Calu3 (cell line): ENCODE measurements at regions not wholly inside any gene's neighbourhood (a gene's known extent, or its start where the extent isn't known, plus 50 kb on each side); places are given as distances from the start of the nearest gene placed in this dataset.

Source experiments
- BruUV-seq: library from RNA; stranded (reverse); fragments of 400-500 nt; replicated peaks from 2 replicates; lab custom pipeline; 2021; lab: Mats Ljungman, UMichigan
- CTCF ChIA-PET: fragments of 300-600 bp; sonication (Branson Sonifier 250); formaldehyde crosslinking; loops from one replicate; lab custom pipeline; 2022; ENCODE audit warnings: antibody characterized with exemption; lab: Charles Lee
- DNase-seq: peaks from one replicate; pipeline ENCODE4 v3.0.0; 2022
- H3K27ac Mint-ChIP-seq: one replicate; pipeline ENCODE4 v1.8.0; 2022; ENCODE audit warnings: mixed read lengths; ENCODE audit not compliant: unreplicated experiment
- H3K27me3 Mint-ChIP-seq: one replicate; pipeline ENCODE4 v1.8.0; 2022; ENCODE audit warnings: mixed read lengths; ENCODE audit not compliant: unreplicated experiment
- H3K36me3 Mint-ChIP-seq: one replicate; pipeline ENCODE4 v1.8.0; 2022; ENCODE audit warnings: mild to moderate bottlenecking, moderate library complexity, mixed read lengths; ENCODE audit not compliant: insufficient read depth, unreplicated experiment
- H3K4me1 Mint-ChIP-seq: one replicate; pipeline ENCODE4 v1.8.0; 2022; ENCODE audit warnings: mild to moderate bottlenecking, low read depth, mixed read lengths; ENCODE audit not compliant: unreplicated experiment
- H3K4me3 Mint-ChIP-seq: one replicate; pipeline ENCODE4 v1.8.0; 2022; ENCODE audit warnings: mild to moderate bottlenecking, low read depth, moderate library complexity, mixed read lengths; ENCODE audit not compliant: unreplicated experiment
- H3K9me3 Mint-ChIP-seq: one replicate; pipeline ENCODE4 v1.8.0; 2022; ENCODE audit warnings: low read depth, mixed read lengths; ENCODE audit not compliant: unreplicated experiment
- intact Hi-C: fragments of 100-400 bp; cut with micrococcal nuclease; formaldehyde crosslinking; loops from one replicate; pipeline ENCODE4 v1.10.0; 2022; ENCODE audit not compliant: unreplicated experiment
- TF ChIP-seq, protein P1 (sequence below): fragments of 200-600 bp; IDR thresholded peaks from one replicate; pipeline ENCODE4 v1.8.0; 2022; ENCODE audit warnings: antibody characterized with exemption; ENCODE audit not compliant: unreplicated experiment

DNA sequence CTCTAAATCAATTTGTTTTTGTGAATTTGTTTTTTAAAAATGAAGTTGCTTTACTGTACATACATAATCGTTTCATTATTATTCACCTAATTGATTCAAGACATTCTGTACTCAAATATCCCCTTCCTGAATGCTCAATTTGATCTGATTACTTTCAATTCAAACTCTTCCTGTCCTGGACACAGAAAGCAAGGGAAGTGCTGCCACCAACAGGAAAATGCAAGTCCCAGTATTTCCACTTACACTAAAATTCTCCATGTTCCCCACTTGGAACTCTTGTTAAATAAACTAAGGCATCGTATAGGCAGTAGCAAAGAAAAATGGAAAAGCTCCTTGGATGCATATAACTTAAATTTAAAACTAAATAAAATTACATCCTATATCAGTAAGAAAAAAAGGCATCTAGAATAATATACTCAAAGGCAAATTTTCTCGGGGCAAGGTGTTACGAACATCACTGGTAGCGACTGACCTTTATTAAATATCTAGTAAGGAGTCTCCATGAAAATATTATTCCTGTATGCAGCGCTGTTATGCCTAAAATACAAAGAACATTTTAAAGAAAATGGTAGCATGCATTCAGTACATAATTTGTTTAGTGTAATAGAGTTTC lies 72.0 kb upstream of the DBX2 start:
- TF ChIP-seq, protein P1, sequence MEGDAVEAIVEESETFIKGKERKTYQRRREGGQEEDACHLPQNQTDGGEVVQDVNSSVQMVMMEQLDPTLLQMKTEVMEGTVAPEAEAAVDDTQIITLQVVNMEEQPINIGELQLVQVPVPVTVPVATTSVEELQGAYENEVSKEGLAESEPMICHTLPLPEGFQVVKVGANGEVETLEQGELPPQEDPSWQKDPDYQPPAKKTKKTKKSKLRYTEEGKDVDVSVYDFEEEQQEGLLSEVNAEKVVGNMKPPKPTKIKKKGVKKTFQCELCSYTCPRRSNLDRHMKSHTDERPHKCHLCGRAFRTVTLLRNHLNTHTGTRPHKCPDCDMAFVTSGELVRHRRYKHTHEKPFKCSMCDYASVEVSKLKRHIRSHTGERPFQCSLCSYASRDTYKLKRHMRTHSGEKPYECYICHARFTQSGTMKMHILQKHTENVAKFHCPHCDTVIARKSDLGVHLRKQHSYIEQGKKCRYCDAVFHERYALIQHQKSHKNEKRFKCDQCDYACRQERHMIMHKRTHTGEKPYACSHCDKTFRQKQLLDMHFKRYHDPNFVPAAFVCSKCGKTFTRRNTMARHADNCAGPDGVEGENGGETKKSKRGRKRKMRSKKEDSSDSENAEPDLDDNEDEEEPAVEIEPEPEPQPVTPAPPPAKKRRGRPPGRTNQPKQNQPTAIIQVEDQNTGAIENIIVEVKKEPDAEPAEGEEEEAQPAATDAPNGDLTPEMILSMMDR: no peak
- Mint-ChIP-seq H3K27ac (no peak overlapping the region), H3K36me3 (no peaks in the 10 kb centered on the region), H3K4me1 (no peaks in the 10 kb centered on the region), H3K9me3 (no peaks in the 10 kb centered on the region), H3K4me3 (no peak overlapping the region), H3K27me3 (no peaks in the 10 kb centered on the region)
- no TSS peak for BruUV-seq
- DNase-seq: peak; percentile 4
- CTCF ChIA-PET: interaction anchor here (0.8 to 1.0 kb wide), 2 partner anchors 150 to 174 kb away, joined by 4 to 10 read pairs; no protein-coding TSS in a partner anchor
- intact Hi-C loops: loop anchor here (1.0 kb wide), 1 partner anchor 150 kb away; no protein-coding TSS in a partner anchor

DNA sequence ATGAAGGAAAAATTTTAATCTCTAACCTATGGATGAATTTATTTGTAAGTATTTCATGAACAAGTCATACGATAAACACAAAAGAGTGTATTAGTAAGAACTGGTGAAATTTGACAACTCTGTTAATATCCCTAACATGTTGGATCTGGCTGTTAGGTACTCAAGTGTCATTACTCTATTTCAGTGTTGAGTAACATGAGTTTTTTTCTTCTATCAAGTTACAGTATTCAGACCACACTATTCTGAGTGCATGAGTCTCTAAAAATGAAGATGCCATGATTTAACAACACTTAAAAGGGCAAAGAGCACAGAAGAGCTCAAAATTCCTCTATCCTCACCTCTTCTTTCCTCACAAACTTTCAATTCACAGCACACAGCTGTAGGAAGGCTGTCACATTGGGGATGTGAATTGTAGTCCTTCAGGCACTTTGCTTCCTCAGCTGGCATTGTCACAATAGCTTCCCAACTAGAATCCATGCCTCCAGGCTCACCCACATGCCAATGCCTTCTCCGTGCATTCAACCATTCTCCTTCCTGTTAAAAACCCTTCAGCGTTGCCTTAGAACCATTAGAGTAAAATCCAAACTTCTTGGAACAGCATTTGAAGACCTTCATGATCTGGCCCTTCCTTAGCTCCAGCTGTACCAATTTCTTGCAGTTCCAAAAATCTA lies 73.7 kb upstream of the DBX2 start:
- H3K27ac Mint-ChIP-seq: no peak overlapping the region
- DNase-seq: no peak
- H3K4me1 Mint-ChIP-seq: no peaks in the 10 kb centered on the region
- no peak overlapping the region for H3K4me3 Mint-ChIP-seq
- no peaks in the 10 kb centered on the region for H3K27me3 Mint-ChIP-seq
- intact Hi-C loops: no loop called here
- no peaks in the 10 kb centered on the region for H3K36me3 Mint-ChIP-seq
- no peaks in the 10 kb centered on the region for H3K9me3 Mint-ChIP-seq
- no TSS peak for BruUV-seq
- TF ChIP-seq, protein P1: no peak
- CTCF ChIA-PET: no interaction called here

DNA sequence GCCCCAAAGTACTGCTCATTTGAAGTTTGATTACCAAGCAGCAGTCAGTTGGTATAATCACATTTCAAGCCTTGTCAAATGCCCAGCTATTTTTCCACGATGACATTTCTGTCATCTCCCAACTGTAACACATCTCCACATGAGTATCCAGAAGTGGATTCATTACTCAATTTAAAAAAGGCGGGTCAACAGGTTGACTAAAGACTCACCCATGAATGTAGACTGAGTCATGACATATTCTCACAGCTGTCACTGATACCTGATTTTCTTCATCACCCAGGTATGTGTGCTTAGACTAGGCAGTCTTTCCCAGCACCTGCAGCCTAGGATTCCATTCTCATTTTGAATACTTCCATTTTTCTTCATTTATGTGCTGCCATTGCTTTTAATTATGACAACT lies 75.1 kb upstream of the DBX2 start:
- H3K27me3 Mint-ChIP-seq: no peaks in the 10 kb centered on the region
- H3K4me3 Mint-ChIP-seq: no peak overlapping the region
- no peaks in the 10 kb centered on the region for H3K36me3 Mint-ChIP-seq
- BruUV-seq: no TSS peak
- CTCF ChIA-PET: interaction anchor here (0.6 kb wide), 1 partner anchor 20 kb away, joined by 4 read pairs; no protein-coding TSS in a partner anchor
- no peak for DNase-seq
- TF ChIP-seq, protein P1: no peak
- H3K9me3 Mint-ChIP-seq: no peaks in the 10 kb centered on the region
- peaks cover 3% of the 10 kb centered on the region for H3K4me1 Mint-ChIP-seq
- intact Hi-C loops: no loop called here
- H3K27ac Mint-ChIP-seq: no peak overlapping the region

DNA sequence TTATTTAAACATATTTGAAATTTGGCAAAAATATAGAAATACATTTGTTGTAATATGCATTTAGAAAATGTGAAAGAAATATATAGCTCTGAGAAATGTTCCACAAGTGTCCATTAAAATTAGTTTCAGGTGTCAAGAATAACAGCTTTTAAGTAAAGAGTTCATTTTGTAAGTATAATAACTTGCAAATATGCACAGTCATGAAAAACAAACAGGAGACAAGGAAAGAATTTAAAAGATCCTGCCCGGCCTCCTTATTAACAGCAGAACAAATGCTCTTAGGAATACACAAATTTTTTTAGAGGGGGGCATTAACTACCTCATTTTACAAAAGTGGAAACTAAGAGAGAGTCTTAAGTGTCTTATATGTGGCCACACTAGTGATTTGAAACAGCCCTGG lies 77.7 kb upstream of the DBX2 start:
- TF ChIP-seq, protein P1: no peak
- no TSS peak for BruUV-seq
- H3K27me3 Mint-ChIP-seq: peaks cover 6% of the 10 kb centered on the region
- CTCF ChIA-PET: no interaction called here
- no peak for DNase-seq
- no peaks in the 10 kb centered on the region for H3K36me3 Mint-ChIP-seq
- H3K4me1 Mint-ChIP-seq: peaks cover 15% of the 10 kb centered on the region
- no peaks in the 10 kb centered on the region for H3K9me3 Mint-ChIP-seq
- intact Hi-C loops: no loop called here
- no peak overlapping the region for H3K4me3 Mint-ChIP-seq
- H3K27ac Mint-ChIP-seq: no peak overlapping the region
